Lower lobe of right lung (tissue), 2 donors: ENCODE measurements at regions not wholly inside any gene's neighbourhood (a gene's known extent, or its start where the extent isn't known, plus 50 kb on each side); places are given as distances from the start of the nearest gene placed in this dataset.
A peak's percentile ranks its signal among the peaks of the same experiment; 100 is the strongest.

Experiments
- ATAC-seq, 2 donors: fragments of 200-7000 bp; cut with Tn5 transposase; one replicate each; pipeline ENCODE4 v1.9.1; 2020 to 2022; ENCODE audit warnings: mild to moderate bottlenecking in 2 of 2, moderate library complexity in 2 of 2
- DNase-seq: peaks from one replicate; pipeline ENCODE4 v3.0.0-alpha.2; 2020
- H3K27ac ChIP-seq: fragments of 200-600 bp; one replicate; pipeline ENCODE4 v1.8.0; 2022
- H3K27me3 ChIP-seq: fragments of 200-600 bp; one replicate; pipeline ENCODE4 v1.8.0; 2022; ENCODE audit warnings: low read depth
- H3K36me3 ChIP-seq: fragments of 200-600 bp; one replicate; pipeline ENCODE4 v1.8.0; 2022; ENCODE audit warnings: mild to moderate bottlenecking
- H3K4me1 ChIP-seq: fragments of 200-600 bp; one replicate; pipeline ENCODE4 v1.8.0; 2022
- H3K4me3 ChIP-seq: fragments of 200-600 bp; one replicate; pipeline ENCODE4 v1.8.0; 2022; ENCODE audit warnings: mild to moderate bottlenecking
- H3K9me3 ChIP-seq: fragments of 200-600 bp; one replicate; pipeline ENCODE4 v1.8.0; 2022
- CTCF ChIP-seq: fragments of 200-600 bp; IDR thresholded peaks from one replicate; pipeline ENCODE4 v1.8.0; 2022; ENCODE audit warnings: antibody characterized with exemption, mild to moderate bottlenecking
- intact Hi-C: fragments of 100-400 bp; cut with DNase I; formaldehyde crosslinking; loops from one replicate; pipeline ENCODE4 v1.11.0; 2022
- donor health status: DM: no; HTN: yes; CAD: no; lungs with severe emphysema.

- peak in 1 of 2 donors; percentile 29 for ATAC-seq
- no peaks in the 10 kb centered on the region for H3K27me3 ChIP-seq
- intact Hi-C loops, result no loop called here
- no peaks in the 10 kb centered on the region for H3K36me3 ChIP-seq
- no peak for TF ChIP-seq CTCF
- no peak for DNase-seq
- no peaks in the 10 kb centered on the region for H3K9me3 ChIP-seq
- H3K4me1 ChIP-seq, result no peaks in the 10 kb centered on the region
- H3K4me3 ChIP-seq, result no peak overlapping the region
- H3K27ac ChIP-seq, result no peak overlapping the region
These were observed 236.0 kb downstream of the TBXT start for GRCh38 chr6:165931675-165932074.

GRCh38 chr6:165930668-165931214 is 236.9 kb downstream of the TBXT start:
- no peak for TF ChIP-seq CTCF
- Histone ChIP-seq H3K36me3 (no peaks in the 10 kb centered on the region), H3K27ac (no peak overlapping the region), H3K4me1 (no peaks in the 10 kb centered on the region), H3K27me3 (no peaks in the 10 kb centered on the region), H3K9me3 (no peaks in the 10 kb centered on the region), H3K4me3 (no peak overlapping the region)
- ATAC-seq (no peak), DNase-seq (no peak)
- intact Hi-C loops, result no loop called here

GRCh38 chr6:165929607-165930006 is 238.0 kb downstream of the TBXT start:
- no peaks in the 10 kb centered on the region for H3K27me3 ChIP-seq
- no peaks in the 10 kb centered on the region for H3K4me1 ChIP-seq
- H3K9me3 ChIP-seq, result no peaks in the 10 kb centered on the region
- ATAC-seq (no peak), DNase-seq (no peak)
- no peaks in the 10 kb centered on the region for H3K36me3 ChIP-seq
- H3K27ac ChIP-seq, result no peak overlapping the region
- intact Hi-C loops, result no loop called here
- no peak overlapping the region for H3K4me3 ChIP-seq
- TF ChIP-seq CTCF, result no peak

- Histone ChIP-seq H3K4me1 (no peaks in the 10 kb centered on the region), H3K36me3 (no peaks in the 10 kb centered on the region), H3K9me3 (no peaks in the 10 kb centered on the region), H3K4me3 (no peak overlapping the region), H3K27ac (no peak overlapping the region), H3K27me3 (no peaks in the 10 kb centered on the region)
- ATAC-seq, result no peak
- DNase-seq, result no peak
- TF ChIP-seq CTCF, result no peak
- intact Hi-C loops, result no loop called here
These were observed 241.3 kb downstream of the TBXT start for GRCh38 chr6:165926378-165926777.

GRCh38 chr6:165925474-165926156 is 242.0 kb downstream of the TBXT start:
- Histone ChIP-seq H3K27me3 (no peaks in the 10 kb centered on the region), H3K36me3 (no peaks in the 10 kb centered on the region), H3K4me1 (no peaks in the 10 kb centered on the region), H3K9me3 (no peaks in the 10 kb centered on the region), H3K27ac (no peak overlapping the region), H3K4me3 (no peak overlapping the region)
- no peak for DNase-seq
- TF ChIP-seq CTCF, result no peak
- intact Hi-C loops, result no loop called here
- no peak for ATAC-seq
